ENCODE measurements at regions not wholly inside any gene's neighbourhood (a gene's known extent, or its start where the extent isn't known, plus 50 kb on each side); places are given as distances from the start of the nearest gene placed in this dataset.
A peak's percentile ranks its signal among the peaks of the same experiment; 100 is the strongest.

- H3K18ac ChIP-seq (ENCODE audit: low read length) = no peak overlapping the region
- no CpG with 5 or more reads among the region's 4 CpGs for WGBS, 2 donors (ENCODE audit: extremely low coverage in 2 of 2, insufficient read length in 2 of 2, insufficient replicate concordance in 1 of 2)
- H3K4me2 ChIP-seq (ENCODE audit: insufficient read depth, low read length, poor library complexity, severe bottlenecking) = no peak overlapping the region
Observed at GRCh38 chr6:159557031-159557430, 136.0 kb downstream of the SOD2 start.

DNA sequence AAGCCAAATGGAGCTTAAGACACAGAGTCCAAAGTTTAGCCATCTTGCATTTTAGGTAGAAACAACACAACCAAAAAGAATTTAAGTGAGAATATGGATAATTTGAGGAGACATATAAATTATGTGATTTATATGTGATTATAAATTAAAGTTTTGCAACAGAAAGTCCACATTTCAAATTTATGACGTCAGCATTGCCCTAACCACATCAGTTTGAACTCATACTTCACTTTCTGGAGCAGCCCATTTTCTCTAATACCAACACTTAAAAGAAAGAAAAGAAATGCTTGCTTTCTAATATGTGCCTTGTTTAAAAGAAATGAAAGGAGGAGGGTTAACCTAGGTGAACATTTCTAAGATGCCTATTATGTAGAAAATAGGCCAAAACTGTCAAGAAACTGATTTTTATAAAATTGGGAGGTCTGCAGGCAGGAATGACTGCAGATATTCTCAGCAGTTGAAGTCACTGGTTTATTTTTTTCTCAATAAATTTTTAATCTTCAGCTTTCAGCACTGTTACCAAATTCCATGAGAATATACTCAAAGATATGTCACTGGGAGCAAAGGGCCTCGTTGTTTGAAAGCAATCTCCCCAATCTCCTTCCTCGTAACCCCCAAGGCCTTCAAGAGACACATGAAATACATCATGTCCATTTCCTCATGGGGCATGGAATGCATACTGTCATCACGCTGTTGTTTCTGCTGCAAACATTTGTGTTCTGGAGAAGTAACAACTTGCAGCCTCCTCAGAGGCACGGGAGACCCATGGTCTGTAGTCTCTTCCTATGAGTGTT lies 137.8 kb downstream of the SOD2 start:
- no peaks in the 10 kb centered on the region for H3K4me1 ChIP-seq (ENCODE audit: control insufficient read depth in 2 of 2, insufficient read depth in 1 of 2, low read depth in 1 of 2, low read length in 2 of 2)
- H2BK120ac ChIP-seq (ENCODE audit: low read depth, low read length) = no peak overlapping the region
- H4K91ac ChIP-seq (ENCODE audit: low read depth, low read length, poor library complexity) = no peak overlapping the region
- H2AK5ac ChIP-seq (ENCODE audit: low read depth, low read length) = no peak overlapping the region
- H3K23ac ChIP-seq (ENCODE audit: low read depth, low read length, poor library complexity) = no peak overlapping the region
- no peak overlapping the region for H2BK12ac ChIP-seq (ENCODE audit: low read length)
- H3K4me3 ChIP-seq (ENCODE audit: low read length in 2 of 2) = no peak overlapping the region
- H3K36me3 ChIP-seq (replicated peaks in 1 of 2; ENCODE audit: control insufficient read depth in 2 of 2, insufficient read depth in 2 of 2, low read length in 2 of 2) = no peaks in the 10 kb centered on the region
- DNase-seq (ENCODE audit: low spot score) = no peak
- no peaks in the 10 kb centered on the region for H3K9me3 ChIP-seq (replicated peaks in 1 of 2; ENCODE audit: control insufficient read depth in 2 of 2, insufficient read depth in 1 of 2, low read depth in 1 of 2, low read length in 2 of 2)
- no peak overlapping the region for H4K8ac ChIP-seq (ENCODE audit: low read depth, low read length)
- WGBS, 2 donors (ENCODE audit: extremely low coverage in 2 of 2, insufficient read length in 2 of 2, insufficient replicate concordance in 1 of 2) = no CpG with 5 or more reads among the region's 5 CpGs
- H3K18ac ChIP-seq (ENCODE audit: low read length) = no peak overlapping the region
- H3K27me3 ChIP-seq (ENCODE audit: control insufficient read depth in 3 of 3, insufficient read depth in 3 of 3, low read depth in 1 of 3, low read length in 3 of 3) = no peaks in the 10 kb centered on the region
- no peak overlapping the region for H2BK5ac ChIP-seq (ENCODE audit: low read length)
- no peak overlapping the region for H3K14ac ChIP-seq (ENCODE audit: low read length)
- H3K79me1 ChIP-seq (ENCODE audit: low read depth, low read length) = no peaks in the 10 kb centered on the region
- no peak overlapping the region for H2AFZ ChIP-seq (ENCODE audit: low read length)
- H3K4me2 ChIP-seq (ENCODE audit: insufficient read depth, low read length, poor library complexity, severe bottlenecking) = no peak overlapping the region
- no peak overlapping the region for H3K9ac ChIP-seq (ENCODE audit: low read depth, low read length, poor library complexity)
- H3K4ac ChIP-seq (ENCODE audit: low read length) = no peak overlapping the region
- no peak overlapping the region for H3K27ac ChIP-seq (replicated peaks; ENCODE audit: low read length)
- H2BK15ac ChIP-seq (ENCODE audit: low read length) = no peak overlapping the region

More at GRCh38 chr6:159557031-159557430, 136.0 kb downstream of the SOD2 start:
- H3K14ac ChIP-seq (ENCODE audit: low read length) = no peak overlapping the region
- H2AFZ ChIP-seq (ENCODE audit: low read length) = no peak overlapping the region
- no peak overlapping the region for H4K8ac ChIP-seq (ENCODE audit: low read depth, low read length)
- no peaks in the 10 kb centered on the region for H3K79me1 ChIP-seq (ENCODE audit: low read depth, low read length)
- H3K4me1 ChIP-seq (ENCODE audit: control insufficient read depth in 2 of 2, insufficient read depth in 1 of 2, low read depth in 1 of 2, low read length in 2 of 2) = no peaks in the 10 kb centered on the region
- H3K27me3 ChIP-seq (ENCODE audit: control insufficient read depth in 3 of 3, insufficient read depth in 3 of 3, low read depth in 1 of 3, low read length in 3 of 3) = no peaks in the 10 kb centered on the region
- no peak overlapping the region for H3K9ac ChIP-seq (ENCODE audit: low read depth, low read length, poor library complexity)
- no peak overlapping the region for H3K23ac ChIP-seq (ENCODE audit: low read depth, low read length, poor library complexity)
- no peak overlapping the region for H2BK120ac ChIP-seq (ENCODE audit: low read depth, low read length)
- no peak overlapping the region for H3K4ac ChIP-seq (ENCODE audit: low read length)
- no peak for DNase-seq (ENCODE audit: low spot score)
- H2BK5ac ChIP-seq (ENCODE audit: low read length) = no peak overlapping the region
- no peak overlapping the region for H2BK12ac ChIP-seq (ENCODE audit: low read length)
- no peak overlapping the region for H3K4me3 ChIP-seq (ENCODE audit: low read length in 2 of 2)
- H2AK5ac ChIP-seq (ENCODE audit: low read depth, low read length) = no peak overlapping the region
- H3K36me3 ChIP-seq (replicated peaks in 1 of 2; ENCODE audit: control insufficient read depth in 2 of 2, insufficient read depth in 2 of 2, low read length in 2 of 2) = no peaks in the 10 kb centered on the region
- H4K91ac ChIP-seq (ENCODE audit: low read depth, low read length, poor library complexity) = no peak overlapping the region
- no peak overlapping the region for H3K27ac ChIP-seq (replicated peaks; ENCODE audit: low read length)
- no peaks in the 10 kb centered on the region for H3K9me3 ChIP-seq (replicated peaks in 1 of 2; ENCODE audit: control insufficient read depth in 2 of 2, insufficient read depth in 1 of 2, low read depth in 1 of 2, low read length in 2 of 2)
- H2BK15ac ChIP-seq (ENCODE audit: low read length) = no peak overlapping the region

DNA sequence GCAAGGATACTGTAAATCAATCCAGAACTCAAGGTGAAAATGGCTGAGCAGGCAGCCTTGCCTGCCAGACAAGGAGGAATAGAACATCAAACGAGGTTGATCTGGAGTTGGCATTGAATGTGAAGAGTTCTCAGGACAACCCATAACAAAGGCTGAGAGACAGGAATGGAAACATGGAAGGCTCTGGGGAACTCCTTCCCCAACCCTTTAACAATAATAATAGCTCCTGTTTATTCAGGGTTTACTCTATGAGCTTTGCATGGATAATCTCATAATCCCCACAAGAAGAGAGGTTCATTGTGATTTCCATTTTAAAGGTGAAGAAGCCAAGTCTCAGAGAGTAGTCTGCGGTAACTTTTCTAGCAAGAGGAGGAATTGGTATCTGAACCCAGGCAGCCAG lies 151.7 kb downstream of the SOD2 start:
- Histone ChIP-seq H3K9me3 (replicated peaks in 1 of 2; ENCODE audit: control insufficient read depth in 2 of 2, insufficient read depth in 1 of 2, low read depth in 1 of 2, low read length in 2 of 2) (no peaks in the 10 kb centered on the region), H3K14ac (ENCODE audit: low read length) (no peak overlapping the region), H3K9ac (ENCODE audit: low read depth, low read length, poor library complexity) (no peak overlapping the region), H3K27me3 (ENCODE audit: control insufficient read depth in 3 of 3, insufficient read depth in 3 of 3, low read depth in 1 of 3, low read length in 3 of 3) (peaks cover 0 to 4% (median 0%) of the 10 kb centered on the region in 3 experiments), H3K79me1 (ENCODE audit: low read depth, low read length) (no peaks in the 10 kb centered on the region), H4K91ac (ENCODE audit: low read depth, low read length, poor library complexity) (no peak overlapping the region), H3K18ac (ENCODE audit: low read length) (no peak overlapping the region), H3K4me2 (ENCODE audit: insufficient read depth, low read length, poor library complexity, severe bottlenecking) (no peak overlapping the region), H4K8ac (ENCODE audit: low read depth, low read length) (no peak overlapping the region), H2BK120ac (ENCODE audit: low read depth, low read length) (no peak overlapping the region), H3K4me3 (ENCODE audit: low read length in 2 of 2) (no peak overlapping the region), H3K4ac (ENCODE audit: low read length) (no peak overlapping the region), H3K36me3 (replicated peaks in 1 of 2; ENCODE audit: control insufficient read depth in 2 of 2, insufficient read depth in 2 of 2, low read length in 2 of 2) (no peaks in the 10 kb centered on the region), H3K23ac (ENCODE audit: low read depth, low read length, poor library complexity) (no peak overlapping the region), H2AK5ac (ENCODE audit: low read depth, low read length) (no peak overlapping the region), H2BK5ac (ENCODE audit: low read length) (no peak overlapping the region), H2BK15ac (ENCODE audit: low read length) (no peak overlapping the region), H3K4me1 (ENCODE audit: control insufficient read depth in 2 of 2, insufficient read depth in 1 of 2, low read depth in 1 of 2, low read length in 2 of 2) (no peaks in the 10 kb centered on the region), H2AFZ (ENCODE audit: low read length) (no peak overlapping the region), H2BK12ac (ENCODE audit: low read length) (no peak overlapping the region), H3K27ac (replicated peaks; ENCODE audit: low read length) (no peak overlapping the region)
- no peak for DNase-seq (ENCODE audit: low spot score)
- WGBS, 2 donors (ENCODE audit: extremely low coverage in 2 of 2, insufficient read length in 2 of 2, insufficient replicate concordance in 1 of 2) = no CpG with 5 or more reads among the region's 2 CpGs

DNA sequence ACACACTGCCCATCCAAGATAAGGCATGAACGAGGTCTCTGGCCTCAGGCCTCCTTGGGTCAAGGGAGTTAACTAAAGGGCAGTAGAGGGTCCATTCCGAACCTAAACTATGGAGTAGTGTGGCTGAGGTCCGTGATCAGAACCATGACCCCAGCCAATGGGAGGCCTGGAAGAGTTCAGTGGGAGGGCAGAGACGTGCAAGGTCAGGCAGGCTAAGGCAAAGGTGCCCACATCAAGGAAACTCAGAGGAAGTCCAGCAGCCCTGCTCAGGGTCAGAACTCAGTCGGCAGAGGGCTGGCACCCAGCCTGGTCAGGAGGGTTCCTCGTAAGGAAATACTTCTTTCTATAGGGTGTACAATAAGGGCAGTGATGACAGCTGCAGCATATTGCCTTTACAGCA lies 152.2 kb downstream of the SOD2 start:
- Histone ChIP-seq H2AFZ (ENCODE audit: low read length) (no peak overlapping the region), H2BK12ac (ENCODE audit: low read length) (no peak overlapping the region), H3K4me3 (ENCODE audit: low read length in 2 of 2) (peak overlapping the region in 1 of 2 donors; percentile 13), H3K79me1 (ENCODE audit: low read depth, low read length) (no peaks in the 10 kb centered on the region), H3K4ac (ENCODE audit: low read length) (no peak overlapping the region), H4K91ac (ENCODE audit: low read depth, low read length, poor library complexity) (no peak overlapping the region), H2AK5ac (ENCODE audit: low read depth, low read length) (no peak overlapping the region), H3K4me1 (ENCODE audit: control insufficient read depth in 2 of 2, insufficient read depth in 1 of 2, low read depth in 1 of 2, low read length in 2 of 2) (no peaks in the 10 kb centered on the region), H3K14ac (ENCODE audit: low read length) (no peak overlapping the region), H2BK5ac (ENCODE audit: low read length) (no peak overlapping the region), H3K27me3 (ENCODE audit: control insufficient read depth in 3 of 3, insufficient read depth in 3 of 3, low read depth in 1 of 3, low read length in 3 of 3) (peaks cover 0 to 4% (median 0%) of the 10 kb centered on the region in 3 experiments), H3K9me3 (replicated peaks in 1 of 2; ENCODE audit: control insufficient read depth in 2 of 2, insufficient read depth in 1 of 2, low read depth in 1 of 2, low read length in 2 of 2) (no peaks in the 10 kb centered on the region), H2BK120ac (ENCODE audit: low read depth, low read length) (no peak overlapping the region), H3K4me2 (ENCODE audit: insufficient read depth, low read length, poor library complexity, severe bottlenecking) (no peak overlapping the region), H3K9ac (ENCODE audit: low read depth, low read length, poor library complexity) (no peak overlapping the region), H4K8ac (ENCODE audit: low read depth, low read length) (no peak overlapping the region), H3K27ac (replicated peaks; ENCODE audit: low read length) (no peak overlapping the region), H3K18ac (ENCODE audit: low read length) (no peak overlapping the region), H2BK15ac (ENCODE audit: low read length) (no peak overlapping the region), H3K36me3 (replicated peaks in 1 of 2; ENCODE audit: control insufficient read depth in 2 of 2, insufficient read depth in 2 of 2, low read length in 2 of 2) (no peaks in the 10 kb centered on the region), H3K23ac (ENCODE audit: low read depth, low read length, poor library complexity) (no peak overlapping the region)
- WGBS, 2 donors (ENCODE audit: extremely low coverage in 2 of 2, insufficient read length in 2 of 2, insufficient replicate concordance in 1 of 2) = no CpG with 5 or more reads among the region's 6 CpGs
- no peak for DNase-seq (ENCODE audit: low spot score)

Measured in neuronal stem cell (in vitro differentiated cells).